CD4-positive, alpha-beta T cell (primary cell): ENCODE measurements at regions not wholly inside any gene's neighbourhood (a gene's known extent, or its start where the extent isn't known, plus 50 kb on each side); places are given as distances from the start of the nearest gene placed in this dataset.

ENCODE experiments used
- ATAC-seq: fragments of 200-7000 bp; cut with Tn5 transposase; one replicate; pipeline ENCODE4 v1.10.0; 2022; ENCODE audit warnings: mild to moderate bottlenecking; ENCODE audit not compliant: poor library complexity
- CTCF ChIA-PET: fragments of 350-600 bp; sonication (Branson Sonifier 250); formaldehyde crosslinking; loops from one replicate; lab custom pipeline; 2021; ENCODE audit warnings: antibody characterized with exemption, inconsistent platforms; lab: Charles Lee
- POLR2A ChIA-PET: fragments of 350-600 bp; sonication (Branson Sonifier 250); formaldehyde crosslinking; loops from one replicate; lab custom pipeline; 2021; ENCODE audit warnings: antibody characterized with exemption, inconsistent platforms; lab: Charles Lee
- DNase-seq, 14 experiments: peaks; one replicate each; pipeline ENCODE4 v3.0.0-alpha.2; 2013 to 2020; ENCODE audit warnings: mixed read lengths in 2 of 14
- H3K27ac ChIP-seq, 2 donors: one replicate each; pipeline versions ENCODE4 v1.5.1 to v1.7.0; 2013; ENCODE audit warnings: low read length in 2 of 2, low read depth in 1 of 2, mild to moderate bottlenecking in 1 of 2
- H3K27me3 ChIP-seq, 2 experiments: 1 replicate in 1 of 2; 2 replicates in 1 of 2; pipeline versions ENCODE4 v1.6.1 to v1.7.0; 2013; ENCODE audit warnings: low read length in 2 of 2, control low read depth in 1 of 2, mild to moderate bottlenecking in 1 of 2, moderate library complexity in 1 of 2; ENCODE audit not compliant: insufficient read depth in 2 of 2, control insufficient read depth in 1 of 2
- H3K36me3 ChIP-seq: one replicate; pipeline ENCODE4 v1.6.1; 2013; ENCODE audit warnings: low read length, control low read depth; ENCODE audit not compliant: insufficient read depth
- H3K4me1 ChIP-seq: one replicate; pipeline ENCODE4 v1.6.1; 2013; ENCODE audit warnings: low read length, control low read depth; ENCODE audit not compliant: insufficient read depth
- H3K4me3 ChIP-seq: one replicate; pipeline ENCODE4 v1.5.1; 2013; ENCODE audit warnings: mild to moderate bottlenecking, low read length, moderate library complexity
- H3K9me3 ChIP-seq, 2 experiments: 1 replicate in 1 of 2; 2 replicates in 1 of 2; pipeline versions ENCODE4 v1.6.1 to v1.7.0; 2013; ENCODE audit warnings: low read length in 2 of 2, mild to moderate bottlenecking in 2 of 2, control low read depth in 1 of 2, moderate library complexity in 1 of 2; ENCODE audit not compliant: control insufficient read depth in 1 of 2, insufficient read depth in 1 of 2
- H3K27ac Mint-ChIP-seq: one replicate; pipeline ENCODE4 v1.8.0; 2020; ENCODE audit warnings: mixed read lengths
- H3K27me3 Mint-ChIP-seq: one replicate; pipeline ENCODE4 v1.8.0; 2021; ENCODE audit warnings: mixed read lengths
- H3K36me3 Mint-ChIP-seq: one replicate; pipeline ENCODE4 v1.8.0; 2021; ENCODE audit warnings: low read depth, mixed read lengths
- H3K4me1 Mint-ChIP-seq: one replicate; pipeline ENCODE4 v1.8.0; 2021; ENCODE audit warnings: low read depth, mixed read lengths
- H3K4me3 Mint-ChIP-seq: one replicate; pipeline ENCODE4 v1.8.0; 2020; ENCODE audit warnings: mild to moderate bottlenecking, mixed read lengths
- H3K9me3 Mint-ChIP-seq: one replicate; pipeline ENCODE4 v1.8.0; 2020; ENCODE audit warnings: mixed read lengths
- intact Hi-C, 2 experiments: fragments of 100-400 bp; cut with DNase I in 1 of 2; cut with micrococcal nuclease in 1 of 2; formaldehyde crosslinking; loops; one replicate each; pipeline versions ENCODE4 v1.15.1 to v1.9.0; 2023 to 2025; cut with DNase I, micrococcal nuclease
- TF ChIP-seq, protein P1 (sequence below): fragments of 200-600 bp; IDR thresholded peaks from one replicate; pipeline ENCODE4 v1.8.0; 2022; ENCODE audit warnings: antibody characterized with exemption, mild to moderate bottlenecking

DNA sequence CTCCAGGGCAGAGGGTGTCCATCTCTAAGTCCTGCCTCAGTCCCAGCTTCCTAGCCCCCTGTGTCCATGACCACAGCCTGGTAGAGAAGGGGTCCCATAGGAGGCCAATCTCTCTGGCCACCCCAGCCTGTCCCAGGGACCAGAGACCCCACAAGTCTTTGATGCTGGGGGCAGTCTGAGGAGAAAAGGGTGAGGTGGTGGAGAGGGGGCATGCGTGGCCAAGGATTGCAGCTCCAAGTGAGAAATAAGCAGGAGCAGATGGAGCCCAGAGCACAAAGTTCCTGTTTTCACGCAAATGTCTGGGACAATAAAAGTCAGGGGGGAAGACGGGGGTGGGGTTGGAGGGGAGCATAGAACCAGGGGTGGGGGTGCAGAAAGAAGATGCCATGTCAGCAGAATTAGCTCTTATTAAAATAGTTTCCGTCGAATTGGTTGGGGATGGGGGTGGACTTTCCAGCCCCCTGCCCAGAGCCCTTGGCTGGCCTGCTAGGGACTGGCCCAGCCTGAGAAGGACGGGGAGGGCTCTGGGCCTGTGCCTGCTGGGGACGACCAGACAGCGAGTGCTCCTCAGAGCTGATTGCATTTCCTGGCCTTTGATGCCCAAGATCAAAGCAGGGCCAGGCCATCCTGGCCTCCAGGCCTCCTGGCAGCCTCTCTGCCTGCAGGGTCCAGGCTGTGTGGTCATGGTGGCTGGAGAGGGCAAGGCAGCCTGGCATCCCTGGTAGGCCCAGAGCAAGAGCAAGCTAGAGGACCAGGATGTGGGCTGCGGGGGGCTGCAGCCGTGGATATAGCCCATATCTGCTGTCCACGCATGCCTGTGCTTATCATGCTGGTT, 337.1 kb downstream of the DYSF start:
- Histone ChIP-seq H3K4me1 (no peaks in the 10 kb centered on the region), H3K4me3 (no peak overlapping the region), H3K9me3 (peaks cover 0 to 4% of the 10 kb centered on the region in 2 experiments), H3K27ac (no peak overlapping the region), H3K27me3 (no peaks in the 10 kb centered on the region), H3K36me3 (no peaks in the 10 kb centered on the region)
- DNase-seq (peak in 1 of 14 experiments; percentile 5), ATAC-seq (no peak)
- intact Hi-C loops, result no loop called here
- H3K27me3 Mint-ChIP-seq, result no peaks in the 10 kb centered on the region
- no peaks in the 10 kb centered on the region for H3K36me3 Mint-ChIP-seq
- H3K27ac Mint-ChIP-seq, result no peak overlapping the region
- H3K9me3 Mint-ChIP-seq, result no peaks in the 10 kb centered on the region
- ChIA-PET CTCF (no interaction called here), POLR2A (no interaction called here)
- TF ChIP-seq, protein P1, sequence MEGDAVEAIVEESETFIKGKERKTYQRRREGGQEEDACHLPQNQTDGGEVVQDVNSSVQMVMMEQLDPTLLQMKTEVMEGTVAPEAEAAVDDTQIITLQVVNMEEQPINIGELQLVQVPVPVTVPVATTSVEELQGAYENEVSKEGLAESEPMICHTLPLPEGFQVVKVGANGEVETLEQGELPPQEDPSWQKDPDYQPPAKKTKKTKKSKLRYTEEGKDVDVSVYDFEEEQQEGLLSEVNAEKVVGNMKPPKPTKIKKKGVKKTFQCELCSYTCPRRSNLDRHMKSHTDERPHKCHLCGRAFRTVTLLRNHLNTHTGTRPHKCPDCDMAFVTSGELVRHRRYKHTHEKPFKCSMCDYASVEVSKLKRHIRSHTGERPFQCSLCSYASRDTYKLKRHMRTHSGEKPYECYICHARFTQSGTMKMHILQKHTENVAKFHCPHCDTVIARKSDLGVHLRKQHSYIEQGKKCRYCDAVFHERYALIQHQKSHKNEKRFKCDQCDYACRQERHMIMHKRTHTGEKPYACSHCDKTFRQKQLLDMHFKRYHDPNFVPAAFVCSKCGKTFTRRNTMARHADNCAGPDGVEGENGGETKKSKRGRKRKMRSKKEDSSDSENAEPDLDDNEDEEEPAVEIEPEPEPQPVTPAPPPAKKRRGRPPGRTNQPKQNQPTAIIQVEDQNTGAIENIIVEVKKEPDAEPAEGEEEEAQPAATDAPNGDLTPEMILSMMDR, result no peak
- no peak overlapping the region for H3K4me3 Mint-ChIP-seq
- no peaks in the 10 kb centered on the region for H3K4me1 Mint-ChIP-seq

DNA sequence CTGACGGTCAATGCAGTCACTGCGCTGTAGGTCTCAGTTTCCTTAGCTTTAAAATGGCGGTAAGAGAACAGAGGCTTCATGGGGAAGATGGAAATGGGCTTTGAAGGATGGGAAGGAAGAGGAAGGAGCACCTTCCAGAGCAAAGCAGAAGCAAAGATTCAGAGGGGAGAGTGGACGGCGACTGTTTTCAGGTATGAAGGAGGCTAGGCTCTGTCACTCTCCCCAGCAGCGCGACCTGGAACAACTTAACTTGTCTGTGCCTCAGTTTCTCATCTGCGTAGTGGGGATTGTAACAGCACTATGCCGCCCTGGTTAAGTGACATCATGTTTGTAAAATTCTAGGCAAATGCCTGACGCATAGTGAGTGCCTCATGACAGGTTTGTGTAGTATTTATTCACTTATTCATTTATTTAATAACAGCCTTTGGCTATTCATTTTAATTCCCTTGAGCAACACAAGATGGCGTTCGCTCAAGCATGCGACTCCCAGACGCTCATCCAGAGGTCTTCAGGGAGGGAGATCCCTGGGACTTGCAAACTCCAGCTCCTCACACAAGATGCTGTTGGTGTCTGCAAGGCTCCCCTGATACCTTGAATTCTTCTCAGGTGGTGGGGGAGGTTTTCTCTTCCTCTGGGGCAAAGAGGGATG, 336.3 kb downstream of the DYSF start:
- TF ChIP-seq, protein P1, result no peak
- Mint-ChIP-seq H3K9me3 (no peaks in the 10 kb centered on the region), H3K27ac (no peak overlapping the region), H3K36me3 (no peaks in the 10 kb centered on the region), H3K4me1 (no peaks in the 10 kb centered on the region), H3K27me3 (no peaks in the 10 kb centered on the region), H3K4me3 (no peak overlapping the region)
- Histone ChIP-seq H3K4me3 (no peak overlapping the region), H3K9me3 (peaks cover 0 to 4% of the 10 kb centered on the region in 2 experiments), H3K27ac (no peak overlapping the region), H3K27me3 (no peaks in the 10 kb centered on the region), H3K36me3 (no peaks in the 10 kb centered on the region), H3K4me1 (no peaks in the 10 kb centered on the region)
- DNase-seq, result peak in 1 of 14 experiments; percentile 14
- CTCF ChIA-PET, result no interaction called here
- intact Hi-C loops, result no loop called here
- POLR2A ChIA-PET, result no interaction called here
- no peak for ATAC-seq

DNA sequence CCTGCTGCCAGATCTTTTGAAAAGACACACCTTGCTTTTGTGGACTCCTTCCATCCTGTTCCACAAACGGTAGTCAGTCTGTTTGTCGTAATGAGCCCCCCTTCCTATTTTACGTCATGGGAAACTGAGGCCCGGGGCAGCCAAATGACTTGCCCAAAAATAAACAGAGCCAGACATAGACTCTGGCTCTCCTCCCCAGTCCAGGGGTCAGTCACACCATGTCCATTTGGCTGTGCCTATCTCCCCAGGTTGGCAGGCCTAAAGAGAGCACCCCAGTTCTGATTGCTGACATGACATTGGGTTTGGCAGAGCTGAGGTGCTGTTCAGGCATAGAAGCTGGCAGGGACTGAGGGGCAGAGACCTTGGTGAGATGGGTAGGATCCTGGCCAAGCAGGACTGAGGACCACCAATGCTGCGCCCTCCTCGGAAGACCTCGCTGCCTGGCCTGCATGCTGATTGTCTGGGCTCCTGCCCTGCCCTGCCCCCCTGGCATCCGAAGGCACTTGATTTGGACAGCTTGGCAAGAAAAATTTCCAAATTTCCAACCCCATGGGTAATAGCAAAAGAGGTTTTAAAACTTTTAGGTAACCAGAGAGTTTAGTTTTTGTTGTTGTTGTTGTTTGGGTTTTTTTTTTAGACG, 335.4 kb downstream of the DYSF start:
- Histone ChIP-seq H3K27ac (no peak overlapping the region), H3K9me3 (peaks cover 0 to 4% of the 10 kb centered on the region in 2 experiments), H3K4me1 (no peaks in the 10 kb centered on the region), H3K27me3 (no peaks in the 10 kb centered on the region), H3K36me3 (no peaks in the 10 kb centered on the region), H3K4me3 (no peak overlapping the region)
- Mint-ChIP-seq H3K4me1 (no peaks in the 10 kb centered on the region), H3K4me3 (no peak overlapping the region), H3K27me3 (no peaks in the 10 kb centered on the region), H3K9me3 (no peaks in the 10 kb centered on the region), H3K36me3 (no peaks in the 10 kb centered on the region), H3K27ac (no peak overlapping the region)
- TF ChIP-seq, protein P1, result no peak
- DNase-seq (peak in 1 of 14 experiments; percentile 29), ATAC-seq (no peak)
- CTCF ChIA-PET, result no interaction called here
- intact Hi-C loops, result no loop called here
- POLR2A ChIA-PET, result no interaction called here
